ENCODE measurements at regions not wholly inside any gene's neighbourhood (a gene's known extent, or its start where the extent isn't known, plus 50 kb on each side); places are given as distances from the start of the nearest gene placed in this dataset.

GRCh38 chr6:166760288-166760687 is 133.2 kb upstream of the RPS6KA2 start:
- Mint-ChIP-seq H3K4me1 (peaks cover 29% of the 10 kb centered on the region), H3K4me3 (no peak overlapping the region), H3K27ac (no peak overlapping the region), H3K9me3 (no peaks in the 10 kb centered on the region), H3K36me3 (no peaks in the 10 kb centered on the region)
- no peak for DNase-seq (ENCODE audit: low spot score in 2 of 2)
- peak; percentile 90 for ATAC-seq

DNA sequence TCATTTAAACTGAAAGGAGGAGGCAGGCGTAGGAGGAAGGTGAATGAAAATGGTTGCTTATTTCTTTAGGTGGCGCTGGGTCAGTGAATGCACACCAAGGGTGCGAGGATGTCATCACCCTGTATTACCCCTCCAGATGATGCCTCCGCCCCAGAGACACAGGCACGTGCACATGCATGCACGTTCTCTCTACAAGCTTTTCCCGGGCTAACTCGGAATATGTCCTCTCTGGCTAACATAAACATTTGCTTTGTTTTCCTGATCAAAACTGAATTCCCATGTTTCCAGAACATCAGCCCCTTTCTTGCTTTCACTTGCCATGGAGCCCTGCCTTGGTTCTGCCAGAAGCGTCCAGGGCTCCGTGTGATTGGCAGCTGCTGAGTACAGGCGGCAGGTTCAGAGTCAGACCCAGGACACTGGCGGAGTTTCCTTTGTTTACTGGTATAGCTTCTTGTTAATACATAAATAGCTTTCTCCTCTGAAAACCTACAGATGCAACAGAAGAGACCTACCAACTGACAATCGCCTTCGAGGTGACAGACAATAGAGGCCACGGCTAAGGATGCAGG is 131.2 kb upstream of the RPS6KA2 start:
- no peak for ATAC-seq
- Mint-ChIP-seq H3K36me3 (no peaks in the 10 kb centered on the region), H3K4me3 (peak overlapping the region; percentile 42), H3K9me3 (no peaks in the 10 kb centered on the region), H3K27ac (peak overlapping the region; percentile 54), H3K4me1 (peaks cover 29% of the 10 kb centered on the region)
- no peak for DNase-seq (ENCODE audit: low spot score in 2 of 2)

DNA sequence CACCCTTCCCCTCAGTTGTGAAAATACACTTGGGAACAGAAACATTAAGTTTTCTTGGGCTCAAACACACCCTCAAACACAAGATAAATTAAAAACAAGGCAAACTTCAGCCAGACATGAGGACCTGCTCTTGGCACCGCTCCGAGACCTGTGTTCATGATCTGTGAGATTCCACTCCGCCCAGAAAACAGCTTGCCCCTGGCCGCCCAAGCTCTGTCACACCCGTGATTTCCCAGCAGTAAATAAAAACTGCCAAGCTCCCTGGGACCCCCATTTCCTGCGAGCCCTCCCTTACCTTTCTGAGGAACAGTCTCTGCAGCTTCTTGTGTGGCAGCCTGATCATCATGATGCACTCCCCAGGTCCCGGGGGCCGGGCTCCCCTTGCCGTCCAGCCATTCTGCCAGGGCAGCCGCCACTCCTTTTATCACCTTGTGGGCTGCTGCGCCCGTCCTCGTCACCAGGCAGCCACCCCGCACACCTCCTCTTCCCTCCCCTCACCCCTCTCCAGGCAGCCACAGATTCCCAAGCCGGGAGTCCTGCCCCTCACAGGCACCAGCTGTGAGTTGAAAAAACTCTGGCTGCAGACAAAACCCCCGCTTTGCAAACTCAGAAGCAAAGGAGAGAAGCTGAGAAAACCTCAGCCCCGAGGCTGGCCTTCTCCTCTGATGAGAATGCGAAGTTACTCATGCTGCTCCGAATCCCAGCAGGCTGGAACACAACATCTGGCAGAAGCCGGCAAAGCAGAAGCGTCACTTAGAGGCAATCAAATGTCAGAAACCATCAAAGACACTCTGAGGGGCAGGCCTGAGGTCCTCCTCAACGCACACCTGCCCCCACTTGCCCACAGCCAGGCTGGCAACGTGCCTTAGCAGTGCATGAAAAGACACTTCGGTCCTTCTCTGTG is 130.4 kb upstream of the RPS6KA2 start:
- peak overlapping the region; percentile 42 for H3K4me3 Mint-ChIP-seq
- peaks cover 33% of the 10 kb centered on the region for H3K4me1 Mint-ChIP-seq
- DNase-seq (ENCODE audit: low spot score in 2 of 2) (no peak), ATAC-seq (peak; percentile 47)
- H3K36me3 Mint-ChIP-seq = no peaks in the 10 kb centered on the region
- no peaks in the 10 kb centered on the region for H3K9me3 Mint-ChIP-seq
- H3K27ac Mint-ChIP-seq = peak overlapping the region; percentile 54

DNA sequence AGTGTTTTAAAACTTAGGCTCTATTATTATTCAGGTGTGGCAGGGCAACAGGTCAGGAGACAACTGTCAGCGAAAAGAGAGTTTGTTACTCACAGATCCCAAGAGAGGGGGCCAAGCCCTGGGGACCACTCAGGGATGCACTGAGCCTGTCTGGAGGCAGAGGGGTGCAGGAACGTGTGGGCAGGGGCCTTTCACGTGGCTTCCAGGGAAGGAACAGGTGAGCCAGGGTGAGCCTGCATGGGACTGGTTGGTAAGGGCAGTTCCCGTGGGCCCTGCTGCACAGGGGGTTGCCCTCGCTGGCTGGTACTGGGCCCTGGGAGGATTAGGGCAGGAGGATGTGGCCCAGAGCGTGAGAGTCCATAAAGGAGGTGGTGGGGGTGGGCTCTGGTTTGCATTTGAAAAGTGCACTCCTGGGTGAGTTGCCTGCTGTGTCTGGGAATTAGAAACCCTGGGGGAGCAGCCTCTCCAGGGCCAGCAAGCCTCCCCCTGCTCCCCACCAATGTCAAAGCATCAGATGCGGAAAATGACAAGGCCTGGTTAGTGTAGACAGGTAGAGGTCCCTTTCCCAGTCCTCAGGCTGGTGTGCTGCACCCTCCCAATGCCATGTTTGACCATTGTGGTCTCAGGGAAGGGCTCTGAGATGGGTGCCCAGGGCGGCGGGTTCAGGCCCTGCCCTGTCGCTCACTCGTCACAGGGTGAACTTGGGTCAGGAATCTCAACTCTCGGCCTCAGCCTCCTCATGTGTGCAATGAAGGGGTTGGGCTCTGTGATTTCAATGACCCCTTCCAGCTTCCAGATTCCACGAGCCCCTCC is 127.4 kb upstream of the RPS6KA2 start:
- Mint-ChIP-seq H3K27ac (no peak overlapping the region), H3K9me3 (no peaks in the 10 kb centered on the region), H3K4me3 (no peak overlapping the region), H3K4me1 (peaks cover 30% of the 10 kb centered on the region), H3K36me3 (no peaks in the 10 kb centered on the region)
- no peak for DNase-seq (ENCODE audit: low spot score in 2 of 2)
- ATAC-seq = no peak

GRCh38 chr6:166752928-166753721 is 126.1 kb upstream of the RPS6KA2 start:
- no peak overlapping the region for H3K4me3 Mint-ChIP-seq
- DNase-seq (ENCODE audit: low spot score in 2 of 2) = no peak
- ATAC-seq = no peak
- H3K4me1 Mint-ChIP-seq = peaks cover 23% of the 10 kb centered on the region
- H3K9me3 Mint-ChIP-seq = no peaks in the 10 kb centered on the region
- H3K27ac Mint-ChIP-seq = no peak overlapping the region
- H3K36me3 Mint-ChIP-seq = peaks cover under 1% of the 10 kb centered on the region

- H3K4me1 Mint-ChIP-seq = peaks cover 12% of the 10 kb centered on the region
- no peaks in the 10 kb centered on the region for H3K9me3 Mint-ChIP-seq
- no peak overlapping the region for H3K4me3 Mint-ChIP-seq
- no peak overlapping the region for H3K27ac Mint-ChIP-seq
- H3K36me3 Mint-ChIP-seq = peaks cover 6% of the 10 kb centered on the region
- ATAC-seq (peak; percentile 81), DNase-seq (ENCODE audit: low spot score in 2 of 2) (no peak)
These were observed 125.0 kb upstream of the RPS6KA2 start for GRCh38 chr6:166752097-166752496.

DNA sequence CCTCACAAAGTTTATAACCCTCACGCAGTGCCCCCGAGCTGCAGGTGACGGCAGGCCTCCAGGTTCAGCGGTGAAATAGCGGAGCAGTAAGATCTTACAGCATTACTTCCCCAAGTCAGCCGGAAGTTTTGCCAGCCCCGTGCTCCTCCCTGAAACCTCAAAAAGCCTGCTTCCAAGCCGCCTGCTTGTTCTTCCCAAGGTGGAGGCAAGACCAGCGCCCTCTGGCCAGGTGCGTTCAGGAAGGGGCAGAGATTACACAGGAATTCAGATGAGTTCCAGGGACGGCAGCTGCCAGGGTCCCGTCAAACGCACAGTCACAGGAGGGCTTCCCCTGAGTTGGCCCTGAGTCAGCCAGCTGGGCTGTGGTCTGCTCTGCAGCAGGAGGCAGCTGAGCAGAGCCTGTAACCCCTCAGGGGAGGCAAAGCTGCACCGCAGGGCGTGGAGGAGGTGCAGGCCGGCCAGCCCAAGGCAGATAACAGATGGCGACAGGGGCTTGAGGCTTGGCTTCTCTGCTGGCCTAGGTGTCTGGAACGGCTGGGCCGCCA is 124.1 kb upstream of the RPS6KA2 start:
- Mint-ChIP-seq H3K27ac (peak overlapping the region; percentile 33), H3K36me3 (peaks cover 6% of the 10 kb centered on the region), H3K4me1 (peaks cover 12% of the 10 kb centered on the region), H3K9me3 (no peaks in the 10 kb centered on the region), H3K4me3 (no peak overlapping the region)
- ATAC-seq = peak; percentile 73
- no peak for DNase-seq (ENCODE audit: low spot score in 2 of 2)

DNA sequence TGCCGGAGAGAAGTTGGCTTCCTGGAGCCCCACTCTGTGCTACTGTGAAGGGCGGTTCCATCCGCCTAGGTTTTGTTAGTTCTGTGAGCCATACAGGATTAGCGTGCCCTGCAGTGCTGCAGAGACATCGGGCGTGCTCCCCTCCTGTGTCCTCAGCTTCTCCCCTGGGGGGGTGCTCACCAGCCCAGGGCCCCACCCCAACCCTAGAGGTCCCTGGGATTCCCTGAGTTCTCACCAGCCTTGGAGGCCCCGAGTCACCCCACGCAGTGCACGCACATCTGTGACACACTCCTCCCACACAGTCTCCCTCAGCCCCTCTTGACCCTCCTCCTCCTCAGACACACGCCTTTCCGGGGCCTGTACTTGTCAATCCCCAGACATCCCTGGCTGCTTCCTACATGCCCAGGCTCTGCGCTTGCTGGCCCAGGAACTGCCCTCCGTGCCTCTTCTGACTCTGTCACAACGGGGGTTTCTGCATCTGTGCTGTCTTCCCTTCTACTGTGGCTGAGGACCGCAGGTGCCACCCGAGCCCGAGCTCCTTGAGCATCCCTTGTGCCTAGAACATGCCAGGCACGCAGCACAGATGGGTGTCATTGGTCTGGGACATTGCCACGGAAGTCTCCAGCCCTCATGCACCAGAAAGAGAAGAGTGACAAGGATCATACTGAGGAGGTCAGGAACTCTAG is 123.2 kb upstream of the RPS6KA2 start:
- Mint-ChIP-seq H3K27ac (peak overlapping the region; percentile 33), H3K4me1 (peaks cover 12% of the 10 kb centered on the region), H3K36me3 (peaks cover 6% of the 10 kb centered on the region), H3K9me3 (no peaks in the 10 kb centered on the region), H3K4me3 (no peak overlapping the region)
- ATAC-seq (no peak), DNase-seq (ENCODE audit: low spot score in 2 of 2) (no peak)

DNA sequence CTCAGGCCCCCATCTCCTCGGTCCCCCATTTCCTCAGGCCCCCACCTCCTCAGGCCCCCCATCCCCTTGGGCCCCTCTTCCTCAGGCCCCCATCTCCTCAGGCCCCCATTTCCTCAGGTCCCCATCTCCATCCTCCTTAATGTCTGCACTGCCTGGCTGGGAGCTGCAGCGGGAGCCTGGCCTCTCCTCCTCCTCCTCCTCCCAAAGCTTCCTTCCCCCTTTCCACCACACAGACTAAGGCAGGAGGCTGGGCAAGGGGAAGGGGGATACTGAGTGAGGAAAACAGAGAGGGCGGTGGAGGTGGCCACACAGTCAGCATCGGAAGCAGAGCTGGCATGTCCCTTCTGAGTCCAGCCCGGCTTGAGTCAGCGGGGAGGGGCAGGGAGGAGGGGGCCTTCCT is 122.6 kb upstream of the RPS6KA2 start:
- no peak overlapping the region for H3K27ac Mint-ChIP-seq
- no peak for ATAC-seq
- H3K4me3 Mint-ChIP-seq = no peak overlapping the region
- peaks cover 6% of the 10 kb centered on the region for H3K36me3 Mint-ChIP-seq
- no peaks in the 10 kb centered on the region for H3K9me3 Mint-ChIP-seq
- DNase-seq (ENCODE audit: low spot score in 2 of 2) = no peak
- H3K4me1 Mint-ChIP-seq = peaks cover 12% of the 10 kb centered on the region

GRCh38 chr6:166747644-166748595 is 120.9 kb upstream of the RPS6KA2 start:
- Mint-ChIP-seq H3K4me1 (peaks cover 10% of the 10 kb centered on the region), H3K9me3 (no peaks in the 10 kb centered on the region), H3K36me3 (peaks cover 6% of the 10 kb centered on the region), H3K27ac (no peak overlapping the region), H3K4me3 (no peak overlapping the region)
- ATAC-seq (no peak), DNase-seq (ENCODE audit: low spot score in 2 of 2) (no peak)

DNA sequence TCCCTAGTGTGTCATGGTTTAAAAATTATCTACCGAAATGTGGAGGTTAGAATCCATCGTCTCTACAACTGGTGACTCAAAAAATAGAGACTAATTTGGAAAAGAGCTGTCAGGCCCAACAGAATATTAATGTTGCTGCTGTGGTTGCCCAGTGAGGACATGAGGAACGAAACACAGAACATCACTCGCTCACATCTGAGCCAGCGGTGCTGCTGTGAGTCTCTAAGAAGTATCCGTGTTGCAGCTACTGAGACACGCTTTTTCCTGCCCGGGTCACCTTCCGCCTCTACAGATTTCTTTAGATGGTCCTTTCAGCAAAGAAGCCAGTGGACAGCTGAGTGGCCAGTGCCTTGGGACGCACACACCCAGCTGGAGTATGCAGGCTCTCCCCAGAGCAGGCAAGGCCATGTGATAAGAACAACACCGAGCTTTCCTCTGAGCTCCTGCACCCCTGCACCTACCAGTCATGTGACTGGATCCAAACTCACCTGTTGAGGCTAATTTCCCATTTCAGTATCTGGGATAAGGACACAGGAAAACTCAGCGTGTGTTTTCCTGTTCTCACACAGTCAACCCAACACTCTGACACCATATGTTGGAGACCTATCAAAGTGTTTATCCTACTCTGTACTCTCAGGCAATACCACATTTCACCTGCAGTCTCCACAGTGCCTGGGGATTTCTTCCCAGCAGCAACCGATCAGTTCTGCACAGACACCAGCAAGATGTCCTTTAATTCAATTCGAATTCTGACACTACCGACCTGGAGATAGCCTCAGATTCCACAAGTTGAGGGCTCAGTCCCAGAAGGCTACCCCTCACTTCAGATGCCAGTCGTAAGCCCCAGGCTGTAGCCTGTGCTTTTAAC is 119.0 kb upstream of the RPS6KA2 start:
- DNase-seq (ENCODE audit: low spot score in 2 of 2) = no peak
- Mint-ChIP-seq H3K9me3 (no peaks in the 10 kb centered on the region), H3K4me3 (no peak overlapping the region), H3K4me1 (peaks cover 7% of the 10 kb centered on the region), H3K27ac (no peak overlapping the region), H3K36me3 (peaks cover 6% of the 10 kb centered on the region)
- no peak for ATAC-seq

DNA sequence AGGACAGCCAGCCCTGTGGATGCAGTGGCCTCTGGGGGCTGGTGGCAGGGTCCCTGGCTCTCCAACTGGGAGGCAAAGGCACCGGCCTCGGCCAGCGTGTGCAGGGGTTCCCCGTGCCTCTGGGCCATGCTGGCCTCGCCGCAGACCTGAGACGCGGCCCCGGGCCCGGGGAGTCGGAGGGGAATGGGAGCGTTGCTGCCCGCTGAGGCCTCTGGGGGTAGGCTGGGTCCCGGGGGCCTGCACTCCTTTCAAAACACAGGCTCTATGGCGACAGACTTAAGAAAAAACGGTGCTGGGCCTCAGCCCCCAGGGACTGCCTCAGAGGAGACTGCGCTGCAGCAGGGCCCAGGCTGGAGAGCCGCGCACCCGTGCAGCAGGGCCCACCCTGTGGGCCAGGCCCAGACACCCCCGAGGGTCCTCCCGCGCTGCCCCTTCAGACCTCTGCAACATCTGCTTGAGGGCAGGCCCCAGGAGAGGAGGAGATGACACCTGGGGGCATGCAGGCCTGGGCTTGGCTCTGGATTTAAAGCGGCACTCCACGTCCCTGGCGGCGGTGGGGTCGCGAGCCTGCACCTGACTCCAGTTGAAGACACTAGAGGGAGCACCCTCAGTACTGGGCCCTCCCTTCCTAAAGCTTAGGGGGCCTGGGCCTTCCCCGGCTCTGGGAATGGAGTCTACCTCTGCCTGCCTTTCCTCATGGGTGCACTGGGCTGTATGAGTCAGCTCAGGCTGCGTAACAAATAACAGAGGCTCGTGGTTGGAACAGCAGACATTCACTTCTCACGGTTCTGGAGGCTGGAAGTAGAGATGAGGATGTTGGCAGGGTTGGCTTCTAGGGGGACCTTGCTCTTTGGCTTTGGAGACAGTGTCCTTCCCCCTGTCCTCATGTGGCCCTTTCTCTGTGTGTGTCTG is 117.4 kb upstream of the RPS6KA2 start:
- no peaks in the 10 kb centered on the region for H3K9me3 Mint-ChIP-seq
- no peak overlapping the region for H3K27ac Mint-ChIP-seq
- no peak for DNase-seq (ENCODE audit: low spot score in 2 of 2)
- no peak overlapping the region for H3K4me3 Mint-ChIP-seq
- no peak for ATAC-seq
- H3K36me3 Mint-ChIP-seq = peaks cover 6% of the 10 kb centered on the region
- H3K4me1 Mint-ChIP-seq = no peaks in the 10 kb centered on the region

All from stimulated activated effector memory CD8-positive, alpha-beta T cell treated with anti-CD3 and anti-CD28 coated beads, Interleukin-12 subunit alpha, Interleukin-12 subunit beta, amount 100 ng/mL, for 72 hours (primary cell).